Bone marrow (tissue), 2 donors: ENCODE measurements at regions not wholly inside any gene's neighbourhood (a gene's known extent, or its start where the extent isn't known, plus 50 kb on each side); places are given as distances from the start of the nearest gene placed in this dataset.

Source experiments
- DNase-seq, 2 donors: peaks; one replicate each; lab custom pipeline; 2025; lab: John Stamatoyannopoulos, UW

- no peak for DNase-seq
Observed at GRCh38 chr2:237150186-237150585, 64.5 kb downstream of the COPS8 start.

- DNase-seq: no peak
Observed at GRCh38 chr2:237150831-237151375, 65.2 kb downstream of the COPS8 start.

DNA sequence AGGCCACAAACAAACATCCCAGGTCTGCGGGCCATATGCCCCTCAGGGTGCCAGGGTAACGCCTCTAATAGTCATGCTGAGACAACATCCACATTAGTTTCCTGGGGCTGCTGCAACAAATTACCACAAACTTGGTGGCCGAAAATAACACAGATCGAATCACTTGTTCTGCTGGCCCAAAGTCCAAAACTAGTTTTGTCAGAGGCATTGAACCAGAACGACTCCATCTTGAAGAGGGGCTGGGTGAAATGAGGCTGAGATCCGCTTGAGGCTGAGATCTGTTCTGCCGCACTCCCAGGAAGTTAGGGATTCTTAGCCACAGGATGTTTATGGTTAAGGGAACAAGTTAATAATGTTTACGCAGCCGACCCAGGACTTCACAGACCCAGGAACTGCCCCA lies 66.7 kb downstream of the COPS8 start:
- no peak for DNase-seq

GRCh38 chr2:237153181-237153580 lies 67.5 kb downstream of the COPS8 start:
- DNase-seq: no peak

DNA sequence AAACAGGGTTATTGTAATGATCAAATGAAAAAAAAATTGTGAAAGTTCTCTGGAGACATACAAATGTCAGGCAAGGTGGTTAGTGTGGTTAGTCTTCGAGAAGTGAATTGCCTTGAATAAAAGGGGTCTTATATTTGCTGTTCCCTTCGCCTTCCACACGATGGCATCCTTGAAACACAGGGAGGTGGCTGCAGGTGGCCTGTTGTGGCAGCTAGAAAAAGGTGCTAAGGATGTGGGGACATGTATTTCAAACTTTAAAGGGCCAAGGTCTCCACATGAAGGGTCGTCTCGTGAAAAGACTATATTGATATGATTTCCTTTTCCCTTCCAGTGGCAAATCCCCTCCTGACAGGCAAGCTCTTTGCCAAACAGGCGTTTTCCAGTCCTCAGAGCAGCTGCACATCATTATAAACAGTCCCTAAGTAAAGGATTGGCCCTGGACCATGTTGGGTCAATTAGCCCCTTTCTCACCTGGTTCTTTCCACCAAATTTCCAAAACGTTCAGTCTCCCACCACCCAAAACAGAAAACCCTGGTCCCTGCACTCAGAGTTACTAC lies 68.5 kb downstream of the COPS8 start:
- no peak for DNase-seq

- DNase-seq: no peak
Observed at GRCh38 chr2:237154884-237155851, 69.5 kb downstream of the COPS8 start.

DNA sequence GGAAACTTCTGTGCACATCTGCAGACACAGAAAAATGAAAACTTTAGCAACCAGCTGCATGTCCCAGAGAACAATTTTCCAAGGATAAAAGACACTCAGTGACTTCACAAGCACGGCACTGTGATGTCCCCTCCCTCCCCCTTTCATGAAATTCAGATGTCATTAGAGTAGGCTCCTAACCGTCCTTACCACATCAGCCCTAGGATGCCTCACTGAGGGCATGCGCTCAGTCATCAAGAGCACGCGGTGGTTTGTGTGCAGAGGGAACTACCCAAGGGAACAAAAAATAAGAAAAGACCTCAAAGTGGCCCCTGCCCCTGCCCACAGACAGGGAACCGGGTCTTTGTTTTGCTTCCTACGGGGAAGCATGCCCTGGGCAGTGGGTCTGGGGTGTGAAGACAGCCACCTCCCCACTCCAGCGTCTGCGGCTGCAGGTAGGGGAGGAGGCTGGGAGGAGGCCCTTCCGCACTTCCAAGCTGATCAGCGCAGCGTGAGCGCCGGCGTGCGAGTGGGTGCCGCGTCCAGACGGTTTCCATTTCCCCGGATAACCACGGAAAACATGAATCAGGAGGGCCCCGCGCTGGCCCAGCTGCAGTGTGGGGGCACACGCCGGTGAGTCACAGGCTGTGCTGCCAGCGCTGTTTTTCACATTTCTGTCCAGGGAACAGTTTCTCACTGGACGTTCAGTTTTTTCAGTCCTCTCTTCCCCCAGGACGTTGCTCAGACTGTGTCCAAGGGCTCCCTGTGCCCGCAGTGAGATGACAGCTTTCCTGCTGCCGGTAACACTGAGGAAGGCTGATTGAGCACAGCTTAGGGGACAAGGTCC lies 70.6 kb downstream of the COPS8 start:
- no peak for DNase-seq

DNA sequence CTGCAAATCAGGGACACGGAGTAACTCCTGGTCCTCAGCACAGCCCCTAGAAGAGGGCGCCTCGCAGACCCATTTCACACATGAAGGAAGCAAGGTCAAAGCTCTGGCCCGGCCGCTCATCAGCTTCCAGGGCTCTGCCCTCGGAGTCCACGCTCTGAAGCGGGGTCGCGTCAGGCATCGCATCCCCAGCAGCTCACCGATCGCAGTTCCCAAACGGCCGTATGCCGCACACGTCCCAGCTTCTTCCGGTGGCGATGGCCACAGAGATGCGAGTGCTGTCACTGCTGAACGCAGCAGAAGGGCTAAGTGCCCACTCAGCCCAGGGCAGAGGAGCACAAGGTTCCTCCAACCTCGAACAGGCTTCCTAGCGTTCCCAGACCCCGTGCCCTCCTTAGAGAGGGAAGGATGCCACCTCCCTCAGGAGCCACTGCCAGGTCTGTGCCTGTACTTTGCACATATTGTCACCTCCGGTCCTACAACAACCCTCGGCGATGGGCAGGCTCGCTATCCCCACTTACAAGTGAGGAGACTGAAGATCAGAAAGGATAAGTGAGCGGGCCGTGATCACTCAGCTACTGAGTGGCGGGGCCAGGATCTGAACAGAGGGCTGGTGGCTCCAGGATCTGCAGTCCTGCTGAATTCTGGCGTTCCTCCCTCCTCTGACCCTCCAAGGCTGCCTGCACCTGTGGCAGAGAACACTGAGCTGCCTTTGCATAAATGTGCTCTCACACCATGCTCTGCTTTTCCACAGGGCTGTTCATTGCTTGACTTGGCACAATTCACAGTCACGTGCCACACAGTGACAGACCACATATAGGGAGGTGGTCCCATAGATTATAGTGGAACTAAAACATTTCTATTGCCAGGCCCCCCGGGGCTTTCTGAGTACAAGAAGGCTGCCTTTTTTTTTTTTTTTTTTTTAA lies 71.4 kb downstream of the COPS8 start:
- DNase-seq: no peak

DNA sequence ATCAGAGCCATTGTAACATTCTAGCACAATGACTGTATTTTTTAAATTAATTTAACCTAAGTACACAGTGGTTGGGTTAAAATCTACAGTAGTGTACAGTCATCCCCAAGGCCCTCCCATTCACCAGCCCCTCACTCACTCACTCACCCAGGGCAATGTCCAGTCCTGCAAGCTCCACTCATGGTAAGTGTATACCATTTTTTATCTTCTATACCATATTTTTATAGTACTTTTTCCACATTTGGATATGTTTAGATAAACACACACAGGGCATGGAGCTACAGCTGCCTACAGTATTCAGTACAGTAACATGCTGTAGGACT lies 72.1 kb downstream of the COPS8 start:
- no peak for DNase-seq

DNA sequence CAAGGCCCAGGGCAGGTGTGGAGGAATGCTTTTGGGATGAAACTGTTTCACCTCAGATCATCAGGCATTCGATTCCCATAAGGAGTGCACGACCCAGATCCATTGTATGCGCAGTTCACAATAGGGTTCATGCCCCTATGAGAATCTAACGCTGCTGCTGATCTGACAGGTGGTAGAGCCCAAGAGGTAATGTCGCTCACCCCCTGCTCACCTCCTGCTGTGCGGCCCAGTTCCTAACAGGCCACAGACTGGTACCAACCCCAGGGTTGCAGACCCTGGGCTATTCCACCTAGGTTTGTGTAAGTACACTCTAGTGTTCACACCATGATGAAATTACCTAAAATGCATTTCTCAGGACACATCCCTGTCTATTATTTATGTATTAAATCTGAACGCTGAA lies 72.5 kb downstream of the COPS8 start:
- DNase-seq: no peak

DNA sequence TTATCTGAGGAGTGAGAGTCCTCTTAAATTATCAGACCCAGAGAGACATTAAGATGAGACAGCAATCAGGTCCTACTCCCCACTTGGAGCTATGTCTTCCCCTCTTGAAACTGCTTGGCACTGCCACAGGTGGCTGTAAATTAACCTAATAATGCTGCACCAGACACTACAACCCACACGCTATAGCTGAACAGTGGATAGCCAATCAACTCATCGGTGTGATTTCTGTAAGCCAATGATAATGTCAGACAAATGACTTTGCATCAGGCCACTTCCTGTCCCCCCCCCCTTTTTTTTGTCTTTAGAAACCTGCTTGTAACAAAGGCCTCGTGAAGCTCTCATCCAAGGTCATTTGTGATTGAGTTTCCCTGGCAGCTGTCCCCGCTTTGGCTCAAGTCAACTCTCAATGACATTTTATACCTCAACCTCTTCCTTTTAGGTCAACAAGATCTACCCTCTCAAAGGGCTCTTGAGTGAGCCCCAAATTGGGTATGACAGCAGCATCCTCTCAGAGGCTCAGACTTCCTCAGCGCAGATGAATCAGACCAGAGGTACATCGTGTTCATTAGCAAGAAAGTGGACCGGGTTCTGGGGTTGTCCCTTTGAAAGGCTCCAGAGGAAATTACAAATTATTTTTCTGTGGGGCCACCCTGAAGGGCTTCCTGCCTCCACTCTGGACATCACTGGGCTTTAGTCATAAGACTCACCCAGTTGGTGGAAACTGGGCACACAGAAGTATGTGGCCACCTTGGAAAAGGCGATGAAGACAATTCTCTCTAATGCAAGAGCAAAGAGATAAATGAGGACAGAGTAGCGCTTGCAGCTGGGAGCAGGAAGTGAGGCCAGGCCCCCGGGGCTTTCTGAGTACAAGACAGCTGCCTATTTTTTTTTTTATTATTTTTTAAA lies 73.6 kb downstream of the COPS8 start:
- no peak for DNase-seq

DNA sequence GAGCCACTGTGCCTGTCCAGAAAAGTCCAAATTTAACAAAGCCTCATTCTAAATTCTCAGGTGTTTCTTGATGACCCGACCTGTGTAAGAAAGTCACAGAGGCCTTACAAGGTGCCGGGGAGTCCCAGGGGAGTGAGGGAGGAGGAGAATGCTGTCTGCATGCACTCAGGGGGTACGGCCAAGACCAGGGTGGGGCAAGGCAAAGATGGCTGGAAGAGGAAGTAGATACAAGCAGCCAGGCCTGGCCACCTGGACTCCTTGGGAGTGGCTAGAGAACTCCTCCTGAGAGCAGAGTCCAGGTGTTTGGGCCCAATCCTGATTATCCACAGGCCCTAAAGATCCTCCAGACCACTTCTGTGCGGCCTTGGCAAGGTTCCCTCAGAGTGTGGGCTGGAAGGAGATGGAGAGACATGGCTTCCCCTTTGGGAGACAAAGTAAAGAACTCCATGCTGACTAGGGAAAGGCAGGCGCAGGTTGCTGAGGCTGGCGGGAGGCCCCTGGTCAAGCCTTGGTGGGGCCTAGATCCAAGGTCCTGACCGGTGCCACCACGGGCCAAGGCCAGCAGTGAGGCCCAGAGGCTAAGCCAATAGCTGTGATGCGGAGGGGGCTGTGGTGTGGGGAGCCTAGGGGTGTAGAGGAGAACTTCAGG lies 74.7 kb downstream of the COPS8 start:
- no peak for DNase-seq

- no peak for DNase-seq
Observed at GRCh38 chr2:237161189-237161588, 75.5 kb downstream of the COPS8 start.

DNA sequence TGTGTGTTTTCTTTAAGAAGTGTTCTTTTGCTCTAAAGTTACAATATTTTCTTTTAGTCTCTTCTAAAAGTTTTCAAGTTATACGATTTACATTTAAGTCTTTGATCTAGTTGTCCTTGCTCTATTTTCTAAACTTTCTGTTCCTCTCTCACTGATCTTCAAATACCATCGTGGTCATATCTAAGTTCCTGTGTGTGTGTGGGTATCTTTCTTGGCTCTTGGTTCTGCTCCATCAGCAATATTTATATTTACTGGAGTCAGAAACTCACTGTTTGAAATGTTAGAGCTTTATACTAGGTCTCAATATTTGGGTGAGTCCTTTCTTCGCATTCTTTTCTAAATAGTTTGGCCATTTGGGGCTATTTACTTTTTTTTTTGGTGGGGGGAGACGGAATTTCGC lies 77.3 kb downstream of the COPS8 start:
- no peak for DNase-seq

DNA sequence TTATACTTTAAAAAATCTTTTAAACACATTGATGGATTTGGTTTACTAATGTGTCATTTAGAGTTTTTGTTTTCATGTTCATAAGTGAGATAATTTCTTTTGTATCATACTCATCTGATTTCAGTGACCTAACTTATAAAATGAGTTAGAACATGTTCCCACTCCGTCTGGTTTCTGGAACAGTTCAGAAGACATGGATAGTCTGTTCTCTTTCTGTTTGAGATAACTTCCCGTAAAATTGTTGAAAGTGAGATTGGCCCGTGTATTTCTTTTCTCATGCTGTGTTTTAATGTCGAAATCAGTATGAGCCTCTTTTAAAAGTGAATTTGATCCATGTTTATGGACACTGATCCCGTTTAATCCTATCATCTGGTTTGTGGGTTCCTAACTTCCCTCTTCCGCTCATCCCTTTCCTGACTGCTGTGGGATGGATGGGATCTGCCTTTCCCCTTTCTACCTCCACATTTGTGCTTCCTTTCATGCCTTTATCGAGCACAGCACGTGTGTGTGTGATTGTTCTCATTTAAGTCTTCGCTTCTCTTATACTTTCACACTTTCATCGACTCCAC lies 78.9 kb downstream of the COPS8 start:
- no peak for DNase-seq

- no peak for DNase-seq
Observed at GRCh38 chr2:237165405-237166276, 80.0 kb downstream of the COPS8 start.

- no peak for DNase-seq
Observed at GRCh38 chr2:237167038-237167437, 81.3 kb downstream of the COPS8 start.

DNA sequence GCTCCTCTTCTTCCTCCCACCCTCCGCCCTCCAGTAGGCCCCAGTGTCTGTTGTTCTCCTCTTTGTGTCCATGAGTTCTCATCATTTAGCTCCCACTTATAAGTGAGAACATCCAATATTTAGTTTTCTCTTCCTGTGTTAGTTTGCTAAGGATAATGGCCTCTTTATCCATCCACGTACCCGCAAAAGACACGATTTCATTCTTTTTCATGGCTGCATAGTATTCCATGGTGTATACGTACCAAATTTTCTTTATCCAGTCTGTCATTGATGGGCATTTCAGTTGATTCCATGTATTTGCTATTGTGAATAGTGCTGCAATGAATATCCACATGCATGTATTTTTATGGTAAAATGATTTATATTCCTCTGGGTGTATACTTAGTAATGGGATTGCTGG lies 82.2 kb downstream of the COPS8 start:
- no peak for DNase-seq

DNA sequence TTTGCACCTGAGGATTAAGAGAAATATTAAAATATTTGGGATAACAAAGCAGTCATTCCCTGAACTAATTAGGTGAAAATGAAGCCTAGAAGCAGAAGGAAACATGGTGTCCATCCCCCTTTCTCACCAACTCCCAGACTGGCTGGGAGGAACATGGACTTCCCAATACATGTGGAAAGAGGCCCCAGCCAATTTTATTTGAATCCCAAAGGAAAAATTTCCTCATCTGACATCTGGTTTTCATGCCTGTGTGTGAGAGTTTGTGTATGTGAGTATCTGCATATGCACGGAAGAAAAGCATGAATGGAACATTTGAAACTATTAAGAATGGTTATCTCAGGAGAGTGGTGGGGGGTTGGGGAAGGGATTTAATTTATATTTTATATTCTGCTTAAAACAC lies 84.3 kb downstream of the COPS8 start:
- no peak for DNase-seq
